HUES48 (cell line): ENCODE measurements at regions not wholly inside any gene's neighbourhood (a gene's known extent, or its start where the extent isn't known, plus 50 kb on each side); places are given as distances from the start of the nearest gene placed in this dataset.

Experiments
- H3K27ac ChIP-seq: one replicate; pipeline ENCODE4 v1.7.0; 2013; ENCODE audit warnings: low read depth, low read length, inconsistent platforms
- H3K27me3 ChIP-seq: 2 replicates; pipeline ENCODE4 v1.6.1; 2013; ENCODE audit warnings: mild to moderate bottlenecking, low read length; ENCODE audit not compliant: control insufficient read depth, insufficient read depth
- H3K36me3 ChIP-seq: 2 replicates; pipeline ENCODE4 v1.6.1; 2013; ENCODE audit warnings: low read length; ENCODE audit not compliant: control insufficient read depth, insufficient read depth
- H3K4me1 ChIP-seq: 2 replicates; pipeline ENCODE4 v1.6.1; 2013; ENCODE audit warnings: mild to moderate bottlenecking, low read length; ENCODE audit not compliant: control insufficient read depth, insufficient read depth
- H3K4me3 ChIP-seq: 2 replicates; pipeline ENCODE4 v1.5.1; 2013; ENCODE audit warnings: mild to moderate bottlenecking, low read depth, low read length
- H3K9ac ChIP-seq: 2 replicates; pipeline ENCODE4 v1.6.1; 2013; ENCODE audit warnings: mild to moderate bottlenecking, low read depth, low read length, moderate library complexity
- H3K9me3 ChIP-seq: 2 replicates; pipeline ENCODE4 v1.6.1; 2013; ENCODE audit warnings: low read length; ENCODE audit not compliant: control insufficient read depth, insufficient read depth

- Histone ChIP-seq H3K36me3 (no peaks in the 10 kb centered on the region), H3K9ac (no peak overlapping the region), H3K4me3 (no peak overlapping the region), H3K4me1 (no peaks in the 10 kb centered on the region), H3K9me3 (no peaks in the 10 kb centered on the region), H3K27ac (no peak overlapping the region), H3K27me3 (no peaks in the 10 kb centered on the region)
Measured at GRCh38 chr2:239661334-239662312, 260.8 kb upstream of the HDAC4 start.

DNA sequence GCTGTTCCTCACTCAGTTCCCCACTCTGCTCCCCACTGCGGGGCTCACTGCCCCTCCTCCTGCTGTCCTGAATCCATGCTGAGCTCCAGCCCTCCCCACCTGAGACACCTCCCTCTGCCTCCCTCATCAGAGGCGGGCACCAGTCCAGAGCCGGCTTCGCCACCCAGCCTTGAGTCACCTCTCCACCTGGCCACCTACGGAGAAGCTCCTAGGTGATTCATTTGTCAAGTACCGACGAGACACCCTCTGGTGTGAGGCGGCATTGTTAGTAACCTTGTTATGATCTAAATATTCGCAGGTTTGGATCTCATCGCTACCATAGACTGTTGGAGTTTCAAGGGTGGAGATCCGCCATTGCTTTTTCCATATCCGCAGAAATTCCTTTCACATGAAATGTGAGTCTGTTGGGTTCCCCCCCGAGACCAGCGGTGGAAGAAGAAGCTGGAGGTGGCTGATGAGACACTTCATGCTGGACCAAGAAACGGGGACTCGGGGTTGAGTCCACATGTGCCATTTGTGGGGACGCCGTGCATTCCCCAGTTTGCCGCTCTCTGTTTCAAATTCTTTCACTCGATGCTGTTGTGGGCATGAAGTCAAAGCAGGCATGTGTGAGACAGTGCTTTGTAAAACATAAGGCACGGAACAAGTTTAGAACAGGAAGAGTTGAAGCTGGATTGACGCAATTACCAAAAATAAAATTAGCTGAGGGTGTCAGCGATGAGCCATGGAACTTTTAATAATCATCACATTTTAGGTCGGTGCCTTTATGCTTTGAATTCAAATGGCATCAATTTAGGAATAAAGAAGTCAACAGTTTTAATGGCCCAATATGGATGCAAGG is 259.8 kb upstream of the HDAC4 start:
- Histone ChIP-seq H3K27ac (no peak overlapping the region), H3K36me3 (no peaks in the 10 kb centered on the region), H3K4me1 (no peaks in the 10 kb centered on the region), H3K4me3 (no peak overlapping the region), H3K9ac (no peak overlapping the region), H3K9me3 (no peaks in the 10 kb centered on the region), H3K27me3 (no peaks in the 10 kb centered on the region)

GRCh38 chr2:239657992-239658391 is 257.2 kb upstream of the HDAC4 start:
- H3K4me1 ChIP-seq, result no peaks in the 10 kb centered on the region
- H3K9me3 ChIP-seq, result no peaks in the 10 kb centered on the region
- no peaks in the 10 kb centered on the region for H3K27me3 ChIP-seq
- H3K4me3 ChIP-seq, result no peak overlapping the region
- no peak overlapping the region for H3K9ac ChIP-seq
- H3K27ac ChIP-seq, result no peak overlapping the region
- H3K36me3 ChIP-seq, result no peaks in the 10 kb centered on the region

DNA sequence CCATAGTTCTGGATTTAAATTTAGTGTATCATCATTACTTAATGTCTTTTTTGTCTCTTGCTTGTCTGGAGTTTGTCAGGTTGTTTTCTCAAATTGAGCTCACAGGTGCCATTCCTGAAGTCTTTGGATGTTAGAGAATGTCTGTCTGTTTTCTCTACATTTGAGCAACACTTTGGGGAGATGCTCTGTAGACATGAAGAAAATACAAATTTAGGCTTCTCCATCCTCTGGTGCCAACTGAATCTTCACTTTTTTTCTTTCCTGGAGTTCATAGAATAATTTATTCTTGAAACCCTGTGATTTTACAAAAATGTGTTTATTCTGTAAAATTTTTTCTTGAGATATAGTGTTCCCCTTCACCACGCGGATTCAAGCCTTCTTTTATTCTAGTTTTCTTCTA is 256.4 kb upstream of the HDAC4 start:
- H3K9me3 ChIP-seq, result no peaks in the 10 kb centered on the region
- H3K4me3 ChIP-seq, result no peak overlapping the region
- no peak overlapping the region for H3K27ac ChIP-seq
- H3K36me3 ChIP-seq, result no peaks in the 10 kb centered on the region
- no peaks in the 10 kb centered on the region for H3K4me1 ChIP-seq
- no peaks in the 10 kb centered on the region for H3K27me3 ChIP-seq
- H3K9ac ChIP-seq, result no peak overlapping the region

GRCh38 chr2:239654266-239654665 is 253.4 kb upstream of the HDAC4 start:
- Histone ChIP-seq H3K4me1 (no peaks in the 10 kb centered on the region), H3K36me3 (no peaks in the 10 kb centered on the region), H3K4me3 (no peak overlapping the region), H3K27ac (no peak overlapping the region), H3K27me3 (no peaks in the 10 kb centered on the region), H3K9me3 (no peaks in the 10 kb centered on the region), H3K9ac (no peak overlapping the region)

- no peaks in the 10 kb centered on the region; the same call in 1 of the 2 replicates for H3K9me3 ChIP-seq
- no peaks in the 10 kb centered on the region for H3K27me3 ChIP-seq
- no peaks in the 10 kb centered on the region for H3K4me1 ChIP-seq
- H3K36me3 ChIP-seq, result no peaks in the 10 kb centered on the region
- no peak overlapping the region for H3K9ac ChIP-seq
- no peak overlapping the region for H3K27ac ChIP-seq
- no peak overlapping the region for H3K4me3 ChIP-seq
Measured at GRCh38 chr2:239651859-239652258, 251.0 kb upstream of the HDAC4 start.

GRCh38 chr2:239650674-239651073 is 249.9 kb upstream of the HDAC4 start:
- Histone ChIP-seq H3K27ac (no peak overlapping the region), H3K4me1 (no peaks in the 10 kb centered on the region), H3K9ac (no peak overlapping the region), H3K27me3 (no peaks in the 10 kb centered on the region), H3K9me3 (no peaks in the 10 kb centered on the region; the same call in 1 of the 2 replicates), H3K36me3 (no peaks in the 10 kb centered on the region), H3K4me3 (no peak overlapping the region)

DNA sequence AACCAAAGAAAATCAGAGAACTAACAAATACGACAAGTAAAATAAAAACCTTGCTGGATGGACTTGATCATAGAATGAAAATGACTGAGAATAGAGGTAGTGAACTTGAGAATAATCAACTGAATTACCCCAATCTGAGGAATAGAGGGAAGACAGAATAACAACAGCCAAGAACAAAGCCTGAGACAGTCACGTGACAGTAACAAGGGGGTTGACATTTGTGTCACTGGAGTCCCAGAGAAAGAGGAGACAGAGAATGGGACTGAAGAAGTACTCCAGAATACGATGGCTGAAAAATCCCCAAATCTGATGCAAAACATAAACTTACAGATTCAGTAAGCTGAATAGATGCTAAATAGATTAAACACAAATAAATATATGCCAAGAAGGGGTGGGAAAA is 248.5 kb upstream of the HDAC4 start:
- H3K9ac ChIP-seq, result no peak overlapping the region
- H3K9me3 ChIP-seq, result no peaks in the 10 kb centered on the region; the same call in 1 of the 2 replicates
- no peak overlapping the region for H3K4me3 ChIP-seq
- H3K27ac ChIP-seq, result no peak overlapping the region
- H3K27me3 ChIP-seq, result no peaks in the 10 kb centered on the region
- H3K36me3 ChIP-seq, result no peaks in the 10 kb centered on the region
- no peaks in the 10 kb centered on the region for H3K4me1 ChIP-seq

DNA sequence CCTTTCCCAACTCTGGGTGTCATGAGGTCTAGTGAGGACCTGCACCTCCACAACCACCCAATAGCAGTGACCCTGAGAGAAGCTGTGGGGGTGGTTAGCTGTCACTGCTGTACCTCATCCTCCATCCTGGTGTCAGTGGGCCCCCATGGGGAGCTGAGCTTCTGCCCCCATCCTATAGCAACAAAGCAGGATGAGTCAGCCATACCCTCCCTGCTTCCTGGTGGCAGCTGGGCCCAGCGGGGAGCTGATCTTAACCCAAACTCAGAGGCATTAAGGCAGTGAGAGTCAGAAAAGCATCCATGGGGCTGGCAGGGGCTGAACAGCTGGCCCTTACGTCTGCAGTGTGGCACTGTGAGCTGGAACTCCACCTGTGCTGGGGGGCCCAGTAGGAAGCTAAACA is 247.8 kb upstream of the HDAC4 start:
- Histone ChIP-seq H3K27ac (no peak overlapping the region), H3K4me3 (no peak overlapping the region), H3K36me3 (no peaks in the 10 kb centered on the region), H3K4me1 (no peaks in the 10 kb centered on the region), H3K9ac (no peak overlapping the region), H3K9me3 (peaks cover 6% of the 10 kb centered on the region), H3K27me3 (no peaks in the 10 kb centered on the region)

DNA sequence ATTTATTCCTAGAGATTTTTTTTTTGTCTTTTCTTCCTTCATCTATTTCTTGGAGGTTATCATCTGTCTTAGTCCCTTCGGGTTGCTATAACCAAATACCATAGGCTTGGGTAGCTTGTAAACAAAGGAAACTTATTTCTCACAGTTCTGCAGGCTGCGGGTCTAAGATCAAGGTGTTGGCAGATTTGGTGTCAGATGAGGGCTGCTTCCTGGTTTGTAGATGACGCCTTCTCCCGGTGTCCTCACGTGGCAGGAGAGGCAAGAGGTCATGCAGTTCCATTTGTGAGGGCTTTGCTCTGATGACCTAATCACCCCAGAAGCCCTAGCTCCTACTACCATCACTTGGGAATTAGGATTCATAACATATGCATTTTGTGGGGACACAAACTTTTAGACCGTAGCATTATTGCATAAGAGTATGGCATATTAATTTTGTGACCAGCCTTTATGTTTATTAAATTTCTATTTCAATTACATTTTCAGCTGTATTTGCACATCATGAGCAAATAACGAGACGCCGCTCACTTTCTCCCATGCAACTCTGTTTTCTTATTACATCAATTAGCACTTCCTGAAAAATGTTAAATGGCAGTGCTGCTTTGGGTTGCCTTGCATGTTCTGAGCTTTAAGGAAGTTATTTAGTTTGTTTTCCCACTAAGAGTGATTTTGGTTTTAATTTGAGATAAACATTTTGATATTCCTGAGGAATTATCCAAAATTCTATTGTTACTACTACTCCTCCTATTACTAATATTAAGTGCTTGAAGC is 246.4 kb upstream of the HDAC4 start:
- Histone ChIP-seq H3K27ac (no peak overlapping the region), H3K4me1 (no peaks in the 10 kb centered on the region), H3K9ac (no peak overlapping the region), H3K27me3 (no peaks in the 10 kb centered on the region), H3K36me3 (no peaks in the 10 kb centered on the region), H3K4me3 (no peak overlapping the region), H3K9me3 (peaks cover 14% of the 10 kb centered on the region)
